ENCODE measurements at regions not wholly inside any gene's neighbourhood (a gene's known extent, or its start where the extent isn't known, plus 50 kb on each side); places are given as distances from the start of the nearest gene placed in this dataset.

GRCh38 chr2:125172181-125172580 is 1147.1 kb downstream of the CNTNAP5 start:
- H3K27me3 ChIP-seq (replicated peaks; ENCODE audit: insufficient read depth, low read depth, low read length, poor library complexity): no peaks in the 10 kb centered on the region
- ChIA-PET CTCF (no interaction called here), POLR2A (ENCODE audit: low non-redundant PET) (no interaction called here)
- TF ChIP-seq EZH2 (IDR thresholded peaks at IDR 0.05; ENCODE audit: borderline replicate concordance, low read depth, low read length, poor library complexity, severe bottlenecking): no peak
- no peak for TF ChIP-seq CTCF (conservative IDR thresholded peaks at IDR 0.05; ENCODE audit: low read depth, low read length)
- no TSS peak for BruUV-seq (replicated peaks)
- no peaks in the 10 kb centered on the region for H3K4me1 ChIP-seq (ENCODE audit: insufficient read depth, low read length, poor library complexity, severe bottlenecking)
- no peak overlapping the region for H3K27ac ChIP-seq (ENCODE audit: low read depth, low read length, poor library complexity, severe bottlenecking)
- intact Hi-C loops (cut with micrococcal nuclease; ENCODE audit: unreplicated experiment): no loop called here
- no peaks in the 10 kb centered on the region for H3K9me3 ChIP-seq (ENCODE audit: low read depth, low read length, poor library complexity, severe bottlenecking)
- no peak for DNase-seq (ENCODE audit: low spot score)
- no peak overlapping the region for H3K4me3 ChIP-seq (ENCODE audit: low read depth, low read length, poor library complexity, severe bottlenecking)
- no peaks in the 10 kb centered on the region for H3K36me3 ChIP-seq (ENCODE audit: insufficient read depth, low read length, poor library complexity, severe bottlenecking)

- CTCF ChIA-PET: no interaction called here
- BruUV-seq (replicated peaks): no TSS peak
- TF ChIP-seq CTCF (conservative IDR thresholded peaks at IDR 0.05; ENCODE audit: low read depth, low read length) (no peak), EZH2 (IDR thresholded peaks at IDR 0.05; ENCODE audit: borderline replicate concordance, low read depth, low read length, poor library complexity, severe bottlenecking) (no peak)
- DNase-seq (ENCODE audit: low spot score): no peak
- no peak overlapping the region for H3K4me3 ChIP-seq (ENCODE audit: low read depth, low read length, poor library complexity, severe bottlenecking)
- no peaks in the 10 kb centered on the region for H3K9me3 ChIP-seq (ENCODE audit: low read depth, low read length, poor library complexity, severe bottlenecking)
- no peaks in the 10 kb centered on the region for H3K27me3 ChIP-seq (replicated peaks; ENCODE audit: insufficient read depth, low read depth, low read length, poor library complexity)
- intact Hi-C loops (cut with micrococcal nuclease; ENCODE audit: unreplicated experiment): no loop called here
- H3K27ac ChIP-seq (ENCODE audit: low read depth, low read length, poor library complexity, severe bottlenecking): no peak overlapping the region
- H3K4me1 ChIP-seq (ENCODE audit: insufficient read depth, low read length, poor library complexity, severe bottlenecking): no peaks in the 10 kb centered on the region
- POLR2A ChIA-PET (ENCODE audit: low non-redundant PET): no interaction called here
- no peaks in the 10 kb centered on the region for H3K36me3 ChIP-seq (ENCODE audit: insufficient read depth, low read length, poor library complexity, severe bottlenecking)
Measured at GRCh38 chr2:125175415-125175814, 1150.3 kb downstream of the CNTNAP5 start.

GRCh38 chr2:125185691-125186270 is 1160.7 kb downstream of the CNTNAP5 start:
- TF ChIP-seq EZH2 (IDR thresholded peaks at IDR 0.05; ENCODE audit: borderline replicate concordance, low read depth, low read length, poor library complexity, severe bottlenecking): no peak
- TF ChIP-seq CTCF (conservative IDR thresholded peaks at IDR 0.05; ENCODE audit: low read depth, low read length): no peak
- no peaks in the 10 kb centered on the region for H3K4me1 ChIP-seq (ENCODE audit: insufficient read depth, low read length, poor library complexity, severe bottlenecking)
- ChIA-PET CTCF (no interaction called here), POLR2A (ENCODE audit: low non-redundant PET) (no interaction called here)
- BruUV-seq (replicated peaks): no TSS peak
- no peak for DNase-seq (ENCODE audit: low spot score)
- H3K27me3 ChIP-seq (replicated peaks; ENCODE audit: insufficient read depth, low read depth, low read length, poor library complexity): no peaks in the 10 kb centered on the region
- H3K36me3 ChIP-seq (ENCODE audit: insufficient read depth, low read length, poor library complexity, severe bottlenecking): no peaks in the 10 kb centered on the region
- intact Hi-C loops (cut with micrococcal nuclease; ENCODE audit: unreplicated experiment): no loop called here
- H3K4me3 ChIP-seq (ENCODE audit: low read depth, low read length, poor library complexity, severe bottlenecking): no peak overlapping the region
- no peak overlapping the region for H3K27ac ChIP-seq (ENCODE audit: low read depth, low read length, poor library complexity, severe bottlenecking)
- H3K9me3 ChIP-seq (ENCODE audit: low read depth, low read length, poor library complexity, severe bottlenecking): peaks cover 3% of the 10 kb centered on the region
